ENCODE measurements at regions not wholly inside any gene's neighbourhood (a gene's known extent, or its start where the extent isn't known, plus 50 kb on each side); places are given as distances from the start of the nearest gene placed in this dataset.
"Not testable (repeated sequence)": the region's sequence is repeated elsewhere in the genome, so short reads cannot be mapped to it uniquely, and the experiment has no call there.

DNA sequence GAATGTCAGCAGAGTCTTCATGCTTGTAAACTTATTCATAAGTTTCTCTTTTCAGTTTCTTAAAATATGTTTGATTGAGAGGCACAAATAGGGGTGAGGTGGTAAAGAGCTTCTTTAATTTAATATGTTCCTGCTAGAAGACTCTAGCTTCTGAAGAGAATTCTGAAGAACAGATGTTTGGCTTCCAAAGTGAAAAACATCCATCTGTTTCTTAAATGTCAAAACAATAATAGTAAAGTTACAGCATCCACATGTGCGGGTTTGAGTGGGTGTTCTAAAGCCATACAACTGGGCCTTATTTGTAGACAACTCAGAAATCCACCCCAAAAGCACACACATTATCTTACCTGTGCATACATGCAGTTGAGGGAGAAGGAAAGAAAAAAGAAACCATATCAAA is 144.0 kb upstream of the ADGRL4 start:
- no peak for DNase-seq (ENCODE audit: insufficient read length, low spot score)
- no peak for FAIRE-seq
- no peak for TF ChIP-seq POLR2A (IDR thresholded peaks at IDR 0.05; ENCODE audit: low read depth, low read length)

DNA sequence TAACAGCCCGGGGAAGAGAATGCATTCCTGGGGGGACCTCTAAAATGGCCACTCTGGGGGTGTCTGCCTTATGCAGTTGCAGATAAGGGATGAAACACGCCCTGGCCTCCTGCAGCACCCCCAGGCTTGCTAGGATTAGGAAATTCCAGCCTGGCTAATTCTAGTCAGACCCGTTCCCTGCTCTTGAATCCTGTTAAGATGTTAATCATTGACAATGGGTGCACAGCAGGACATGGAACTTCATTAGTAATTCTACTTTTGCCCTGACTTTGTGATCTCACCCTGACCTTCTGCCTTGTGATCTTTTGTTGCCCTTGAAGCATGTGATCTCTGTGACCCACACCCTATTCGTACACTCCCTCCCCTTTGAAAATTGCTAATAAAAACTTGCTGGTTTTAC is 131.7 kb upstream of the ADGRL4 start:
- not testable (repeated sequence) for FAIRE-seq; DNase-seq (ENCODE audit: insufficient read length, low spot score)

- no peak for FAIRE-seq
- TF ChIP-seq POLR2A (IDR thresholded peaks at IDR 0.05; ENCODE audit: low read depth, low read length) = no peak
Observed at GRCh38 chr1:79133774-79134364, 127.3 kb upstream of the ADGRL4 start.

GRCh38 chr1:79131626-79132025 is 125.1 kb upstream of the ADGRL4 start:
- FAIRE-seq (no peak), DNase-seq (ENCODE audit: insufficient read length, low spot score) (no peak)
- no peak for TF ChIP-seq POLR2A (IDR thresholded peaks at IDR 0.05; ENCODE audit: low read depth, low read length)

More at GRCh38 chr1:79133774-79134364, 127.3 kb upstream of the ADGRL4 start:
- no peak for DNase-seq (ENCODE audit: insufficient read length, low spot score)

DNA sequence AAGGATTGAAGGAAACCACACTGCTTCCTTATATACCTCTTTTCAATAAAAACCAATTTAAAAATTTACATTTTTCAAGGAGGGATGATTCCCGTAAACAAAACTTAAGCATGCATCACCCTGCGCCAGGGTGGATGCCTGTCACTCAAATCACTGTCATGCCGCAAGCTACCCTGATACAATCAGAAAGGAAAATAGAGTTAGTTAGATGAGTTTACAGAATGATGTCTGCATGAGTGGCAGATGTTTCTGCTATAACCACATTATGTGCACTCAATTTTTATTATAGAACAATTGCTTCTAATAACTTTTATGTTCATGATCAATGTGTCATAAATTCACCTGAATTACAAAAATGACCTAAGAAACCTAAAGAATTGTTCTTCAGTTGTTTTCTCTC is 123.4 kb upstream of the ADGRL4 start:
- no peak for TF ChIP-seq POLR2A (IDR thresholded peaks at IDR 0.05; ENCODE audit: low read depth, low read length)
- FAIRE-seq (no peak), DNase-seq (ENCODE audit: insufficient read length, low spot score) (no peak)

DNA sequence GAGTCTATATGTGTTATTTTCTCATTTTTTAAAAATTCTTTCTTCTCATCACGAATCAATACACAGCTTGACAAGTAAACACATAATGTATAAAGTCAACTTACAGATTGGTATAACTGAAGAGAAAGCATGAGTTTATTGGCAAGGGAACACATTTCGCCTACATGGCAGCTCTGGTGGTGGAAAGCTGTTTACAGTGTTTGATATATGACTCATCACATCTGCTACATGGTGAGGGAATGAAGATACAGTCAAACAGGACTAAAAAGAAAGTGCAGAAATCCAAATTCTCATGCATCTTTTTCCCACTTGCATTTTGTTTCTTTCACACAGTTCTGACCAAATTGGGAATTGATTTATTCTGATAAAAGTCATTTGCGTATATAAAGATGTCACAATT is 122.2 kb upstream of the ADGRL4 start:
- peak; percentile 96 for FAIRE-seq
- no peak for TF ChIP-seq POLR2A (IDR thresholded peaks at IDR 0.05; ENCODE audit: low read depth, low read length)

GRCh38 chr1:79124756-79125155 is 118.2 kb upstream of the ADGRL4 start:
- no peak for TF ChIP-seq POLR2A (IDR thresholded peaks at IDR 0.05; ENCODE audit: low read depth, low read length)
- FAIRE-seq = peak; percentile 57
- no peak for DNase-seq (ENCODE audit: insufficient read length, low spot score)

More for the DNA sequence above, 122.2 kb upstream of the ADGRL4 start:
- peak; percentile 17 for DNase-seq (ENCODE audit: insufficient read length, low spot score)

- FAIRE-seq (no peak), DNase-seq (ENCODE audit: insufficient read length, low spot score) (no peak)
- TF ChIP-seq POLR2A (IDR thresholded peaks at IDR 0.05; ENCODE audit: low read depth, low read length) = no peak
Observed at GRCh38 chr1:79122521-79122920, 116.0 kb upstream of the ADGRL4 start.

DNA sequence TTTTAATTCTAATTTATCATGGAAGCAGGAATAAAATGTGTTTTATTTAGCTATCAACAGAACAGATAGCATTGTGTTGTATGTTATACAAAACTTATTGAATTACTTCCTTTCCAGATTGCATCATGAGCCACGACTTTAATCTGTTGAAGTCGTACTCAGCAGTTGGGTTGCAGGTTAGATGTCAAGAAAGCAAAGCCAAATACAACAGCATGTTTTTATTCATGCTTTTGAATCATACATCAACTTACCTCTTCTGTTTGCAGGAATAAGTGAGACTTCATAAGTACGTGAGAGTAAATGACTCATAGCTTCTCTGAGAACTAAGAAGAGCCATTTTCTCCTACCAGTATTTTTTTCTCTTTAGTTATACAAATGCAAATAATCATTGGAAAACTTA is 110.8 kb upstream of the ADGRL4 start:
- no peak for TF ChIP-seq POLR2A (IDR thresholded peaks at IDR 0.05; ENCODE audit: low read depth, low read length)
- FAIRE-seq (no peak), DNase-seq (ENCODE audit: insufficient read length, low spot score) (no peak)

- FAIRE-seq = no peak
Observed at GRCh38 chr1:79113836-79114235, 107.3 kb upstream of the ADGRL4 start.

GRCh38 chr1:79110749-79111148 is 104.2 kb upstream of the ADGRL4 start:
- FAIRE-seq (no peak), DNase-seq (ENCODE audit: insufficient read length, low spot score) (no peak)
- TF ChIP-seq POLR2A (IDR thresholded peaks at IDR 0.05; ENCODE audit: low read depth, low read length) = no peak

More at GRCh38 chr1:79113836-79114235, 107.3 kb upstream of the ADGRL4 start:
- no peak for DNase-seq (ENCODE audit: insufficient read length, low spot score)
- TF ChIP-seq POLR2A (IDR thresholded peaks at IDR 0.05; ENCODE audit: low read depth, low read length) = no peak

GRCh38 chr1:79109445-79109844 is 102.9 kb upstream of the ADGRL4 start:
- DNase-seq (ENCODE audit: insufficient read length, low spot score) = no peak
- TF ChIP-seq POLR2A (IDR thresholded peaks at IDR 0.05; ENCODE audit: low read depth, low read length) = no peak
- no peak for FAIRE-seq

DNA sequence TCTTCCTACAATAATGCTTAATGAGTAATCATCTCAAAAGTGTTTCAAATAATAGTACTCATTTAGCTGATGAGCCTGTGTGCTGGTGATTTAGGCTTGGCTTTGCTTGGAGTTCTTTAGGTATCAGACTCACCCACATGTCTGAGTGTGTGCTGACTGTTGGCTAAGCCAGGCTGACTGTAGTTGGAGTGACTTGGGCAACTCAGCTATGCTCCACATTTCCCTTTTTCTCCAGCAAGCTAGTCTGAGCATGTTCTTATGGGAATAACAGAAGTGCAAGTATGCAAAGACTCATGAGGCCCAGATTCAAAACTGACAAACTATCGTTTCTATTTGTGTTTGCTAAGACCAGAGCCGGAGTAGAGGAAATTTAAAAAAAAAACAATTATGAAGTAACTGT is 99.0 kb upstream of the ADGRL4 start:
- no peak for FAIRE-seq
- TF ChIP-seq POLR2A (IDR thresholded peaks at IDR 0.05; ENCODE audit: low read depth, low read length) = no peak

GRCh38 chr1:79104617-79105016 is 98.1 kb upstream of the ADGRL4 start:
- FAIRE-seq = no peak
- no peak for TF ChIP-seq POLR2A (IDR thresholded peaks at IDR 0.05; ENCODE audit: low read depth, low read length)

More for the DNA sequence above, 99.0 kb upstream of the ADGRL4 start:
- no peak for DNase-seq (ENCODE audit: insufficient read length, low spot score)

GRCh38 chr1:79100385-79100784 is 93.9 kb upstream of the ADGRL4 start:
- no peak for TF ChIP-seq POLR2A (IDR thresholded peaks at IDR 0.05; ENCODE audit: low read depth, low read length)
- DNase-seq (ENCODE audit: insufficient read length, low spot score) = peak; percentile 27
- FAIRE-seq = peak; percentile 86

More at GRCh38 chr1:79104617-79105016, 98.1 kb upstream of the ADGRL4 start:
- no peak for DNase-seq (ENCODE audit: insufficient read length, low spot score)

GRCh38 chr1:79090985-79091384 is 84.5 kb upstream of the ADGRL4 start:
- no peak for DNase-seq (ENCODE audit: insufficient read length, low spot score)
- FAIRE-seq = no peak
- no peak for TF ChIP-seq POLR2A (IDR thresholded peaks at IDR 0.05; ENCODE audit: low read depth, low read length)
